ENCODE measurements at regions not wholly inside any gene's neighbourhood (a gene's known extent, or its start where the extent isn't known, plus 50 kb on each side); places are given as distances from the start of the nearest gene placed in this dataset.

DNA sequence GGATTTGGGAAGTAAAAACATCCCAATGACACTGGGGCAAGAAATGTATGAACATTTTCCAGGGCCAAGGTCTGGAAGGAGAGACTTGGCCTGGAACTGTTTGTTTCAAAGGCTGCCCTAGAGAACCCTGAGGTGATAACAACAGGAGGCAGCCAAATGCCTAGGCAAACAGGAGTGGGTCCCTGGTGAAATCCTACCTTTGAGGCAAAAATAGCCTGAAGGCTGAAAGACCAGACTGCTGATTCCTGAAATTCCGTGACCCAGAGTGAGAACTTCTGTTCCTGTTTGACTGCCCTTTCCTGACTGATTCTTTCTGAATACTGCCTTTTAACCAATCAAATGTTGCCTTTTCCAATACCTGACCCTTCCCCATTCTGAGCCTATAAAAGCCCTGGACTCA, 196.4 kb downstream of the NSUN3 start:
- H3K27me3 ChIP-seq (ENCODE audit: control insufficient read depth, insufficient read depth), result no peaks in the 10 kb centered on the region
- no peak overlapping the region for H3K27ac ChIP-seq (ENCODE audit: low read length)
- no peaks in the 10 kb centered on the region for H3K9me3 ChIP-seq (ENCODE audit: control insufficient read depth, low read length)
- DNase-seq, result no peak
- 94% methylated on average over 1 of the region's 1 CpG for WGBS
- no peaks in the 10 kb centered on the region for H3K4me1 ChIP-seq (ENCODE audit: control insufficient read depth, insufficient read depth, low read length)
- no peak overlapping the region for H3K4me3 ChIP-seq (ENCODE audit: low read length)
- no peak for ATAC-seq
- intact Hi-C loops (cut with DNase I), result no loop called here

- Histone ChIP-seq H3K27me3 (ENCODE audit: control insufficient read depth, insufficient read depth) (no peaks in the 10 kb centered on the region), H3K4me1 (ENCODE audit: control insufficient read depth, insufficient read depth, low read length) (no peaks in the 10 kb centered on the region), H3K4me3 (ENCODE audit: low read length) (no peak overlapping the region), H3K27ac (ENCODE audit: low read length) (no peak overlapping the region), H3K9me3 (ENCODE audit: control insufficient read depth, low read length) (no peaks in the 10 kb centered on the region)
- DNase-seq, result no peak
- no peak for ATAC-seq
- 49% methylated on average over 2 of the region's 2 CpGs for WGBS
- intact Hi-C loops (cut with DNase I), result no loop called here
Observed at GRCh38 chr3:94269763-94270162, 206.9 kb downstream of the NSUN3 start.

GRCh38 chr3:94272016-94272415, 209.2 kb downstream of the NSUN3 start:
- DNase-seq, result no peak
- WGBS, result 87% methylated on average over 1 of the region's 1 CpG
- H3K4me3 ChIP-seq (ENCODE audit: low read length), result no peak overlapping the region
- ATAC-seq, result no peak
- no peaks in the 10 kb centered on the region for H3K4me1 ChIP-seq (ENCODE audit: control insufficient read depth, insufficient read depth, low read length)
- H3K9me3 ChIP-seq (ENCODE audit: control insufficient read depth, low read length), result no peaks in the 10 kb centered on the region
- intact Hi-C loops (cut with DNase I), result no loop called here
- H3K27me3 ChIP-seq (ENCODE audit: control insufficient read depth, insufficient read depth), result no peaks in the 10 kb centered on the region
- H3K27ac ChIP-seq (ENCODE audit: low read length), result no peak overlapping the region

GRCh38 chr3:94280958-94281357, 218.1 kb downstream of the NSUN3 start:
- Histone ChIP-seq H3K27ac (ENCODE audit: low read length) (no peak overlapping the region), H3K4me1 (ENCODE audit: control insufficient read depth, insufficient read depth, low read length) (no peaks in the 10 kb centered on the region), H3K9me3 (ENCODE audit: control insufficient read depth, low read length) (no peaks in the 10 kb centered on the region), H3K4me3 (ENCODE audit: low read length) (no peak overlapping the region), H3K27me3 (ENCODE audit: control insufficient read depth, insufficient read depth) (no peaks in the 10 kb centered on the region)
- DNase-seq (no peak), ATAC-seq (no peak)
- intact Hi-C loops (cut with DNase I), result no loop called here
- 83% methylated on average over 4 of the region's 4 CpGs for WGBS

DNA sequence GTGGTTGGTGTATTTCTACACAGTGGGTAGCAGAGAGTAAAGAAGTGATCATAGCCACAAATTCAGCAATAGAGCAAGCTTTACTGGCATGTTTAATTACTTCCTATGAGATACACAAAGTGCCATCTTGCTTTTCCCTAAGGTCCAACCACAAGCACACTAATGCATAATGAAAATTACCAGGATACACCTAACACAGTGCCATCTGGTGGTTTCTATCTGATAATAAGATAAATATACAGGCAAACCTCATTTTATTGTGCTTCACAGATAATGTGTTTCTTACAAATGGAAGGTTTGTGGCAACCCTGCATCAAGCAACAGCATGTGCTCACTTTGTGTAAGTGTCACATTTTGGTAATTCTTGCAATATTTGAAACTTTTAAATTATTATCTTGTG, 223.0 kb downstream of the NSUN3 start:
- Histone ChIP-seq H3K27ac (ENCODE audit: low read length) (no peak overlapping the region), H3K4me1 (ENCODE audit: control insufficient read depth, insufficient read depth, low read length) (no peaks in the 10 kb centered on the region), H3K27me3 (ENCODE audit: control insufficient read depth, insufficient read depth) (no peaks in the 10 kb centered on the region), H3K4me3 (ENCODE audit: low read length) (no peak overlapping the region), H3K9me3 (ENCODE audit: control insufficient read depth, low read length) (no peaks in the 10 kb centered on the region)
- intact Hi-C loops (cut with DNase I), result no loop called here
- DNase-seq, result no peak
- ATAC-seq, result no peak

DNA sequence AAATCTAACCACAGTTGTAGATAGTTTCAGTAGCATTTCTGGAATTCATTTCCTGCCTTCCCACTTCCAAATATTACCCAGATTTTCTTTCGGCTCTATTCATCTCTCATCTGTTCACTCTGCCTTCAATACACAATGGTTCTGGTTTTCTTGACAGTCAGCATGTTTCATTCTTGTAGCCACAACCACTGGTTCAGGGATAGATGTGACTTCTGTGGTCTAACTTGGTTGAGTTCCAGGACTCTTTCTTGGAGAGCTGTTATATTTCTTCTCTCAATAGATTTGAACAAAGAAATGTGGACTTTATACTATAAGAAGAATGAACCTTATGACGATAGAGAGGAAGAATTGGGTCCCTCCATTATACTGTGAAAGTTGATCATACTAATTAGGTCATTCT, 228.8 kb downstream of the NSUN3 start:
- no peak for ATAC-seq
- H3K4me3 ChIP-seq (ENCODE audit: low read length), result no peak overlapping the region
- H3K9me3 ChIP-seq (ENCODE audit: control insufficient read depth, low read length), result no peaks in the 10 kb centered on the region
- WGBS, result 74% methylated on average over 2 of the region's 2 CpGs
- intact Hi-C loops (cut with DNase I), result no loop called here
- H3K27ac ChIP-seq (ENCODE audit: low read length), result no peak overlapping the region
- no peaks in the 10 kb centered on the region for H3K4me1 ChIP-seq (ENCODE audit: control insufficient read depth, insufficient read depth, low read length)
- DNase-seq, result no peak
- H3K27me3 ChIP-seq (ENCODE audit: control insufficient read depth, insufficient read depth), result no peaks in the 10 kb centered on the region

GRCh38 chr3:94292151-94292550, 229.3 kb downstream of the NSUN3 start:
- Histone ChIP-seq H3K27ac (ENCODE audit: low read length) (no peak overlapping the region), H3K4me3 (ENCODE audit: low read length) (no peak overlapping the region), H3K4me1 (ENCODE audit: control insufficient read depth, insufficient read depth, low read length) (no peaks in the 10 kb centered on the region), H3K27me3 (ENCODE audit: control insufficient read depth, insufficient read depth) (no peaks in the 10 kb centered on the region), H3K9me3 (ENCODE audit: control insufficient read depth, low read length) (no peaks in the 10 kb centered on the region)
- DNase-seq, result no peak
- intact Hi-C loops (cut with DNase I), result no loop called here
- ATAC-seq, result no peak

- Histone ChIP-seq H3K4me1 (ENCODE audit: control insufficient read depth, insufficient read depth, low read length) (no peaks in the 10 kb centered on the region), H3K4me3 (ENCODE audit: low read length) (no peak overlapping the region), H3K9me3 (ENCODE audit: control insufficient read depth, low read length) (no peaks in the 10 kb centered on the region), H3K27ac (ENCODE audit: low read length) (no peak overlapping the region), H3K27me3 (ENCODE audit: control insufficient read depth, insufficient read depth) (no peaks in the 10 kb centered on the region)
- ATAC-seq (no peak), DNase-seq (no peak)
- intact Hi-C loops (cut with DNase I), result no loop called here
Observed at GRCh38 chr3:94293793-94294195, 230.9 kb downstream of the NSUN3 start.

DNA sequence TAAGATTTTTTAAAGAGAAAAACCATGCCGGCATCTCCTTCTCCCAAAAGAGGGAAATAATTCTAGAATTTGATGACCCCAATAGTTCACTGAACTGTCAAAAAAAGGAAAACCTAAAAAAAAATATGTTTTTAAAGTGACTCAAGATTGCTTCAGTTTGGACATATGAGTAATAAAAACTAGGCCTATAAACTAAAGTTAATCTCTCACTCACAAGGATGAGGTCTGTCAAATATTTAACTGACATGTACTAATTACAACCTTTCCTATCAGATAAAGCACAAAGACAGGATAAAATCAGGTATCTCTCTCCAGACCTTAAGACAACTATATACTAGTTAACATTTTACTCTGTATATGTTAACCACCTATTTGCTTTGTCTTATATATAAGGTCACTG, 231.9 kb downstream of the NSUN3 start:
- 90% methylated on average over 1 of the region's 1 CpG for WGBS
- no peaks in the 10 kb centered on the region for H3K27me3 ChIP-seq (ENCODE audit: control insufficient read depth, insufficient read depth)
- H3K9me3 ChIP-seq (ENCODE audit: control insufficient read depth, low read length), result no peaks in the 10 kb centered on the region
- H3K4me1 ChIP-seq (ENCODE audit: control insufficient read depth, insufficient read depth, low read length), result no peaks in the 10 kb centered on the region
- intact Hi-C loops (cut with DNase I), result no loop called here
- no peak overlapping the region for H3K4me3 ChIP-seq (ENCODE audit: low read length)
- DNase-seq, result no peak
- no peak overlapping the region for H3K27ac ChIP-seq (ENCODE audit: low read length)
- ATAC-seq, result no peak

DNA sequence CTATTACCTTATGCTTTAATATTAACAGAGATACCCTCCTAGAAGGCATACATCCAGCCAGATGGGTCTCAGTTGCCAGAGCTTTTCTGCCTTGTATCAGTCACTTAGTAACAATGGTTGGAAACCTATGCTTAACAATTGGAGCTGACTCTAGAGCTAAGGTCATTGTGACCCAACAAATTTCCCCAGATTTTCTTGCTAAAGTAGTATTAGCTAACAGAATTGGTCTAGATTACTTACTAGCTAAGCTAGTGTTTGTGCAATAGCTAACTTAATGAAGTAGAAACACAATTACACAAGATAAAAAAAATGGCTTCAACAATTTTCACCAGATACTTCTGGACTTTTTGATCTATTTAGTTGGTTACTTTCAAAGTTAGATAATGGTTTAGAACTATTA, 236.9 kb downstream of the NSUN3 start:
- Histone ChIP-seq H3K9me3 (ENCODE audit: control insufficient read depth, low read length) (no peaks in the 10 kb centered on the region), H3K4me1 (ENCODE audit: control insufficient read depth, insufficient read depth, low read length) (no peaks in the 10 kb centered on the region)

GRCh38 chr3:94301366-94301765, 238.5 kb downstream of the NSUN3 start:
- H3K27ac ChIP-seq (ENCODE audit: low read length), result no peak overlapping the region
- WGBS, result 82% methylated on average over 1 of the region's 1 CpG
- ATAC-seq (no peak), DNase-seq (no peak)
- H3K9me3 ChIP-seq (ENCODE audit: control insufficient read depth, low read length), result no peaks in the 10 kb centered on the region
- no peaks in the 10 kb centered on the region for H3K27me3 ChIP-seq (ENCODE audit: control insufficient read depth, insufficient read depth)
- no peak overlapping the region for H3K4me3 ChIP-seq (ENCODE audit: low read length)
- intact Hi-C loops (cut with DNase I), result no loop called here
- no peaks in the 10 kb centered on the region for H3K4me1 ChIP-seq (ENCODE audit: control insufficient read depth, insufficient read depth, low read length)

More for the DNA sequence above, 236.9 kb downstream of the NSUN3 start:
- Histone ChIP-seq H3K27me3 (ENCODE audit: control insufficient read depth, insufficient read depth) (no peaks in the 10 kb centered on the region), H3K27ac (ENCODE audit: low read length) (no peak overlapping the region), H3K4me3 (ENCODE audit: low read length) (no peak overlapping the region)
- intact Hi-C loops (cut with DNase I), result no loop called here
- no peak for ATAC-seq
- no peak for DNase-seq

DNA sequence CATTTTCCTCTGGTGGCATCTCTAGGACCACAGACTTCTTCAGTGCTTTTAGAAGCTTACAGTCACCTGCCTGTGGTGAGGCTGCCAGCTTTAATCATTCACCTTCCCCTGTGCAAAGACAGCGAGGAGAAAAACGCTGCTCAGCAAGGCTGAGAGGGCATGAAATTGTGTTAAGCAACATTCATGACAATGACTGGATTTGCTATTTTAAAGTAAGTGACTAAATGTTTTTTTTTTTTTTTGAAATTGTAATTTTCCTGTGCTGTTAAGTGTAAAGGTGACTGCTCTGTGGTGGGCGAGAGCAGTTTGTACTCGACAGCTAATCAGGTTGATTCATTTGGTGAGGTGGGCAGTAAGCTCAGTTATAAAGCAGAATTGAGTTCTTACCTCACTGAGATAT, 240.4 kb downstream of the NSUN3 start:
- H3K4me3 ChIP-seq (ENCODE audit: low read length), result no peak overlapping the region
- no peaks in the 10 kb centered on the region for H3K9me3 ChIP-seq (ENCODE audit: control insufficient read depth, low read length)
- WGBS, result 76% methylated on average over 4 of the region's 4 CpGs
- no peak for DNase-seq
- no peaks in the 10 kb centered on the region for H3K27me3 ChIP-seq (ENCODE audit: control insufficient read depth, insufficient read depth)
- no peak overlapping the region for H3K27ac ChIP-seq (ENCODE audit: low read length)
- no peak for ATAC-seq
- H3K4me1 ChIP-seq (ENCODE audit: control insufficient read depth, insufficient read depth, low read length), result no peaks in the 10 kb centered on the region
- intact Hi-C loops (cut with DNase I), result no loop called here
